Glomerular visceral epithelial cell (primary cell): ENCODE measurements at regions not wholly inside any gene's neighbourhood (a gene's known extent, or its start where the extent isn't known, plus 50 kb on each side); places are given as distances from the start of the nearest gene placed in this dataset.

Experiments used
- DNase-seq: peaks from one replicate; pipeline ENCODE4 v3.0.0-alpha.2; 2016; ENCODE audit errors: extremely low spot score

- no peak for DNase-seq
Observed at GRCh38 chr2:39514825-39515224, 77.7 kb upstream of the MAP4K3 start.

GRCh38 chr2:39515273-39515896 lies 78.3 kb upstream of the MAP4K3 start:
- no peak for DNase-seq

DNA sequence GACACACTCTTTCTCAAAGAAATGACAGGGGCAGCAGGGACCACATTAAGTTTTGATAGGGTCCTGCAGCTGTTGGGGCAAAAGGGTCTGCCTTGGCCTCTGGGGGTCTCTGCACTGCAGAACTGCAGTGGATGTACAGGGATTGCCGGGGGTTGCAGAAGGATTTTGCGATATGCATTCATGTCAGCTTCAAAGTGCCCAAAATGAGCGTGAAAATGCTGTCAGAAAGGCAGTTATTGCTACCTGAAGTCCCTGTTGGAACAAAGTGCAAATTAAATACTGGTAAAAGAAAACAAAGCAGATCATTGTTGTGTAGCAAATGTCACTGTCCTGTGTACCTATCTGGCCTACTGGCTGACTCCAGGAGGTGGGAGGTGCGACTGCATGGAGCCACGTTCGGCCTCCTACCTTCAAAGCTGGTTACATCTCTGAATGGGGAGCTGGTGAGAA lies 78.8 kb upstream of the MAP4K3 start:
- no peak for DNase-seq

DNA sequence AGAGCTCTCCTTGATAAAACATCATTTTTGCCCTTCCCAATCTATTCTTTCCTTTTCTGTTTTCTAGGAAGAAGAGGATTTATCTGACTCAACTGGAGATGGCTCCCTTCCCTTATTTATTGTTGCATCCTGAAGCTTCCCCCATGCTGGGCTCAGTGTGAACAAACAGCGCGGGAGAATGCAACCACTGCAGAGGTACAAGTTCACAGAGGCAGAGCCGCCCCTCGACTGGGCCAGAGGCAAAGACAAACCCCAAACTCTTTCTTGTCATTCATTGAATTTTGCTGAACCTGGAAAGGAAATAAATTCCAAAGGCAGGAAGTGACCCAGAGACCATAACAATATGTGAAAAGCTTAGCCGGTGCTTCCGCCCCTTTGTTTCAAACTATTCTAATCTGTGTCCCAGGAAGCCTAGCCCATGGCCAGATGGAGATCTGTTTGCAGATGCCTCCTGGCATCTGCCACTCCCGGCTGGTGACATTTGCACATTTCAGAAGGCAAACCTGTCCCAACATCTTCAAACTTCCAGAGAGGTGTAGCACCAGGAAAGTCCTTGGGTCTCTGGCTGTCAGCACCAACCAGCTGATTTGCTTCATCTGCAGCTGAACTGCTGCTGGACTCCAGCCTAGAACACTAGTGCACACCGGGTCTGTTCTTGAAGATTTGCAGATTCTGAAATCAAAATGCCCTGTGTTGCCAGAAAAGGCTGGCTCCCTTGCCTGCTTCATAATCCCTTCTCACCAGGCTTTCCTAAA lies 79.4 kb upstream of the MAP4K3 start:
- DNase-seq: no peak

GRCh38 chr2:39517102-39517436 lies 80.0 kb upstream of the MAP4K3 start:
- DNase-seq: no peak

DNA sequence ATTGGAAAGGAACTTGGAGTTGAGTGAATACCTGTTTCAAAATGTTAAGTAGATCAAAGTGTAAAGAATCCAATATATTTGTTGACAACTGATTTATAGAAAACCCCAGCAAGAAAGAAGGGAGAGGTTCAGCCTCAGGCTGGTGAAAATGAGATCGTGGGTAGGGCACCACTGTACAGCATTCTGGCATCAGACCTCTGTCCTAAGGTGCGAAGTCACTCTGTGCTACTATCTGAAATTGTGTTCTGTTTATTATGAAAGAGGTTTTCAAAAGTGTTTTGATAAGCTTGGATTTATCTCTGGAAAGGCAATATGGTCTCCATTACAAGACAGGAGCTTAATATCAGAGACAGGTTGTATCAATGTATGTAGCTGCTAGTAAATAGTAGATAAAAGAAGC lies 80.5 kb upstream of the MAP4K3 start:
- no peak for DNase-seq

DNA sequence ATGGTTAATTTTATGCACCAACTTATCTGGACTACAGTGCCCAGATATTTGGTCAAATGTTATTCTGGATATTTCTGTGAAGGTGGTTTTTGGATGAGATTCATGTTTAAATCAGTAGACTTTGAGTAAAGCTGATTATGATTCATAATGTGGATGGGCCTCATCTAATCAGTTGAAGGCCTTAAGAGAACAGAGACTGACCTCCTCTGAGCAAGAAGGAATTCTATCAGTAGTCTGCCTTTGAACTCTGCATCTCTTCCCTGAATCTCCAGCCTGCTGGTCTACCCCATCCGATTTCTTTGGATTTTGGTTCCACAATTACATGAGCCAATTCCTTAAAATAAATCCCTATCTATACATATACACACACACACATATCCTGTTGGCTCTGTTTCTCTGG lies 82.8 kb upstream of the MAP4K3 start:
- DNase-seq: no peak

- DNase-seq: no peak
Observed at GRCh38 chr2:39521876-39522517, 84.9 kb upstream of the MAP4K3 start.

GRCh38 chr2:39522518-39522877 lies 85.4 kb upstream of the MAP4K3 start:
- no peak for DNase-seq

DNA sequence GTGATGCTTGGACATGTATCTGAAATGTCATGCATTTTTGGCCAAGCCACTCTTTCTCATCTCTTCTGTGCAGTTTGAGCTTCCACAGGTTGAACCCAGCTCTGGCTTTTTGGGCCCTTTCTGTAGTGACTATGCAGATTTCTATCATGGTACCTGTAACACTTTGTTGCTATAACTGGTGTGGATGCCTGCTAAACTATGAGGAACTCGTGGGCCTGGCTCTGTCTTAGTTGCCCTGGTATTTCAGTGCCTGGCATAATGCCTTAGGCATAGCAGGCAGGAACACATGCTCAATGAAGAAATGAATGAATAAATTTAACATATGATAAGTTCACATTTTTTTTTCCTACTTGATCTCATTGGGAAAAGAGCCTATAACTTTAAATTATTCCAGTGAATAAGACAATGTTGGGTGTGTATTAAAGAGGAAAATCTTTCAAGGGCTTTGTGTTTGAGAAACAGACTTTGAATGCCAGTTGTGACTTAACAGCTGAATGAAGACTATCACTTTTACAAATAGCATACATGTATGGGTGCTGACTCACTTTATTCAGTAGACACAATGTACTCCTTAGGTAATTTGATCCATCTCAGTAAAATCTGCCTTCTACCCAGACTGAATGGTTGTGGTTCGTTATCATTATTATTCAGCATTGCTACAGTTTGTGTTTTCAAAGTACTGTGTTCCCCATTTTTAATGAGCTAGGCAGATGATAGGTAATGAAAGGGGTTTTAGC lies 86.4 kb upstream of the MAP4K3 start:
- DNase-seq: peak; percentile 57

GRCh38 chr2:39524061-39524460 lies 87.0 kb upstream of the MAP4K3 start:
- DNase-seq: no peak

- DNase-seq: no peak
Observed at GRCh38 chr2:39524756-39525635, 87.9 kb upstream of the MAP4K3 start.

GRCh38 chr2:39525636-39526412 lies 88.7 kb upstream of the MAP4K3 start:
- DNase-seq: no peak

DNA sequence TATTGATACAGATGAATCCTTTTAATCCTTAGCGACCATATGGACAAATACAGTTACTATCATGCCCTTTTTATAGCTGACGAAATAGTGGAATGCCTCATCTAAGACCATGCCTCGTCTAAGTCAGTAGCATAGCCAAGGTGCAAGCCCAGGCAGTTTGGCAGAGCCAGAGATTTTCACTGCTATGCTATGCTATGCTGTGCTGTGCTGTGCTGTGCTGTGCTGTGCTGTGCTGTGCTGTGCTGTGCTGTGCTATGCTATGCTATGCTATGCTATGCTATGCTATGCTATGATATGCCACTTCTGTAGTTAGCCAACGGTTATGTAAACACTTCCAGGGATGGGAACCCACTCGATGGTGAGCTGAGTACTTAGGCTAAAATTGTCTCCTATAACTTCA lies 91.6 kb upstream of the MAP4K3 start:
- no peak for DNase-seq

DNA sequence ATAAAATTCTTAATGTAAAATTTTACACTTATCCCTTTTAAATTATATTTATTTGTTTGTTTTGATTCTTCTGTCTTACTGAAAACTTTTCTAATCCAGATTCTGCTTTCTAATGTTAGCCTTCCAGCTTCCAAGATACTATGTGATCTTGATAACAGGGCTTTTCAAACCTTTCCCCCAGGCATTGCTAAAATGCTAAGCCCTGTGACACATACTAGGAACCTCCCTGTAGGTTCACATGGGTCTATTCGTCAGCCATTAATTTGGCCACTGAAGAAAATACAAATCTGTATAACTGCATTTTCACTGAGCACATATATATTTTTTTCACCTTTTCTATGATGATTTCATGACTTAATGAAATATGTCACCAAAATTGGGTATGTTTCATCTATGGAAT lies 92.8 kb upstream of the MAP4K3 start:
- DNase-seq: no peak

GRCh38 chr2:39530411-39530866 lies 93.4 kb upstream of the MAP4K3 start:
- DNase-seq: peak; percentile 47

- DNase-seq: no peak
Observed at GRCh38 chr2:39531220-39531777, 94.2 kb upstream of the MAP4K3 start.

DNA sequence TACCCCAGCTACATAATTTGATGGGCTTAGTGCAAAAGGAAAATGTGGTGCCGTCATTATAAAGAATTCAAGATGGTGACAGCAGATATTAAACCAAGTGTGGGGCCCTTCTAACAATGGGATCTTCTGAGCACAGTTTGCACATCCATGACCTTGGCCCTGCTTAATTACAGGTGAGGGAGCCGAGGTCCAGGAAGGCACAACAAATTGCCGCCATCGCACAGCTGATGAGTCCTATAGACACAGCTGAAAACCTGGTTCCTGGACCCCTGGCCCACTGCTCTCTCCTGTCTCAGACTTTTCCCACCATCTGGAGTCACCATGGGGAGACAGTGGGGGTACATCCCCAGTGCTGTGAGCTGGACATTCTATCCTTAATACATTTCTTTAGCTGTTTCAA lies 95.8 kb upstream of the MAP4K3 start:
- DNase-seq: no peak

- no peak for DNase-seq
Observed at GRCh38 chr2:39534095-39534711, 97.1 kb upstream of the MAP4K3 start.

GRCh38 chr2:39535636-39536185 lies 98.6 kb upstream of the MAP4K3 start:
- no peak for DNase-seq
